ENCODE measurements at regions not wholly inside any gene's neighbourhood (a gene's known extent, or its start where the extent isn't known, plus 50 kb on each side); places are given as distances from the start of the nearest gene placed in this dataset.

GRCh38 chr4:167890226-167890625 is 202.1 kb upstream of the ANXA10 start (continued):
- TF ChIP-seq ZNF174 (tag by site-specific recombination; IDR thresholded peaks at IDR 0.05), result no peak
- no peak for TF ChIP-seq ZNF416 (tag by site-specific recombination; IDR thresholded peaks at IDR 0.05)
- TF ChIP-seq ZFP3 (tag by site-specific recombination; IDR thresholded peaks at IDR 0.05; ENCODE audit: low read depth), result no peak
- TF ChIP-seq, protein P1, sequence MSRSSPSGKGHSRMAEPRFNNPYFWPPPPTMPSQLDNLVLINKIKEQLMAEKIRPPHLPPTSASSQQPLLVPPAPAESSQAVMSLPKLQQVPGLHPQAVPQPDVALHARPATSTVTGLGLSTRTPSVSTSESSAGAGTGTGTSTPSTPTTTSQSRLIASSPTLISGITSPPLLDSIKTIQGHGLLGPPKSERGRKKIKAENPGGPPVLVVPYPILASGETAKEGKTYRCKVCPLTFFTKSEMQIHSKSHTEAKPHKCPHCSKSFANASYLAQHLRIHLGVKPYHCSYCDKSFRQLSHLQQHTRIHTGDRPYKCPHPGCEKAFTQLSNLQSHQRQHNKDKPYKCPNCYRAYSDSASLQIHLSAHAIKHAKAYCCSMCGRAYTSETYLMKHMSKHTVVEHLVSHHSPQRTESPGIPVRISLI (tag by site-specific recombination; IDR thresholded peaks at IDR 0.05), result no peak
- TF ChIP-seq ZSCAN16 (tag by site-specific recombination; IDR thresholded peaks at IDR 0.05), result no peak
- TF ChIP-seq MZF1 (tag by site-specific recombination; IDR thresholded peaks at IDR 0.05; ENCODE audit: borderline replicate concordance), result no peak
- no peak for TF ChIP-seq ZNF423 (tag by site-specific recombination; IDR thresholded peaks at IDR 0.05)
- no peak for TF ChIP-seq ZSCAN23 (tag by site-specific recombination; IDR thresholded peaks at IDR 0.05)
- no peak for TF ChIP-seq TSHZ1 (tag by site-specific recombination; IDR thresholded peaks at IDR 0.05; ENCODE audit: borderline replicate concordance)
- no peak for TF ChIP-seq GFI1B (tag by site-specific recombination; IDR thresholded peaks at IDR 0.05)

DNA sequence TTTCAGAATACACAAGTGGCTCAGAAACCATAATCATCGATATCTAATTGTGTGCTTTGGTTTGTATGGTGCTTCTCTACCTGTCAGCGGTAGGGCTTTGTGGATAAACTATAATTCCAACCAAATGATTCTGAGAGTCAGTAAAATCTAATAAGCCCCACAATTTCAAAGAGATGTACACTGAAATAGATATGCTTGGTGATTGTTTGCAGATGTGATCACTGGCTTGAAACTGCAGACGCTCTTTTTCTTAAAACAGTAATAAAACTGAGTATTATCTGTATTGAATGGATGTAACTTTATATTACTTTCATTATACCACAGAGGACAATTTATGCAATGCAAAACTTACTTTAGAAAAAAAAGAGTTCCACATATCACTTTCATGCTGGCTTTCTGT is 198.8 kb upstream of the ANXA10 start:
- Histone ChIP-seq H3K4me3 (ENCODE audit: low read depth, low read length) (no peak overlapping the region), H3K27ac (ENCODE audit: extremely low read depth, low read depth, low read length) (no peak overlapping the region), H3K9me3 (ENCODE audit: control insufficient read depth, insufficient read depth, low read depth, low read length) (no peaks in the 10 kb centered on the region), H3K4me1 (ENCODE audit: control insufficient read depth, insufficient read depth, low read length) (no peaks in the 10 kb centered on the region), H3K36me3 (ENCODE audit: control insufficient read depth in 2 of 2, insufficient read depth in 1 of 2, low read length in 2 of 2) (no peaks in the 10 kb centered on the region)
- POLR2A ChIA-PET, result no interaction called here
- CTCF ChIA-PET, result no interaction called here
- TF ChIP-seq ZNF221 (tag by site-specific recombination; IDR thresholded peaks at IDR 0.05; ENCODE audit: borderline replicate concordance) (no peak), ZNF341 (tag by site-specific recombination; IDR thresholded peaks at IDR 0.05; ENCODE audit: low read depth) (no peak), ZFP37 (tag by site-specific recombination; IDR thresholded peaks at IDR 0.05) (no peak), HOXD13 (CRISPR knock-in tag; IDR thresholded peaks at IDR 0.05; ENCODE audit: borderline replicate concordance) (no peak), ZNF571 (tag by site-specific recombination; IDR thresholded peaks at IDR 0.05) (no peak), ZNF658 (tag by site-specific recombination; IDR thresholded peaks at IDR 0.05) (no peak), ZNF169 (tag by site-specific recombination; IDR thresholded peaks at IDR 0.05) (no peak), ZNF558 (tag by site-specific recombination; IDR thresholded peaks at IDR 0.05) (no peak), ZNF747 (tag by site-specific recombination; IDR thresholded peaks at IDR 0.05) (no peak), ZNF791 (tag by site-specific recombination; IDR thresholded peaks at IDR 0.05) (no peak), ZNF473 (tag by site-specific recombination; IDR thresholded peaks at IDR 0.05) (no peak)
- TF ChIP-seq, protein P2, sequence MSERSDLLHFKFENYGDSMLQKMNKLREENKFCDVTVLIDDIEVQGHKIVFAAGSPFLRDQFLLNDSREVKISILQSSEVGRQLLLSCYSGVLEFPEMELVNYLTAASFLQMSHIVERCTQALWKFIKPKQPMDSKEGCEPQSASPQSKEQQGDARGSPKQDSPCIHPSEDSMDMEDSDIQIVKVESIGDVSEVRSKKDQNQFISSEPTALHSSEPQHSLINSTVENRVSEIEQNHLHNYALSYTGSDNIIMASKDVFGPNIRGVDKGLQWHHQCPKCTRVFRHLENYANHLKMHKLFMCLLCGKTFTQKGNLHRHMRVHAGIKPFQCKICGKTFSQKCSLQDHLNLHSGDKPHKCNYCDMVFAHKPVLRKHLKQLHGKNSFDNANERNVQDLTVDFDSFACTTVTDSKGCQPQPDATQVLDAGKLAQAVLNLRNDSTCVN (tag by site-specific recombination; optimal IDR thresholded peaks at IDR 0.05), result no peak
- TF ChIP-seq, protein P3, sequence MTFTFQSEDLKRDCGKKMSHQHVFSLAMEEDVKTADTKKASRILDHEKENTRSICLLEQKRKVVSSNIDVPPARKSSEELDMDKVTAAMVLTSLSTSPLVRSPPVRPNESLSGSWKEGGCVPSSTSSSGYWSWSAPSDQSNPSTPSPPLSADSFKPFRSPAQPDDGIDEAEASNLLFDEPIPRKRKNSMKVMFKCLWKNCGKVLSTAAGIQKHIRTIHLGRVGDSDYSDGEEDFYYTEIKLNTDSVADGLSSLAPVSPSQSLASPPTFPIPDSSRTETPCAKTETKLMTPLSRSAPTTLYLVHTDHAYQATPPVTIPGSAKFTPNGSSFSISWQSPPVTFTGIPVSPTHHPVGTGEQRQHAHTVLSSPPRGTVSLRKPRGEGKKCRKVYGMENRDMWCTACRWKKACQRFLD (tag by site-specific recombination; IDR thresholded peaks at IDR 0.05), result no peak
- TF ChIP-seq, protein P4, sequence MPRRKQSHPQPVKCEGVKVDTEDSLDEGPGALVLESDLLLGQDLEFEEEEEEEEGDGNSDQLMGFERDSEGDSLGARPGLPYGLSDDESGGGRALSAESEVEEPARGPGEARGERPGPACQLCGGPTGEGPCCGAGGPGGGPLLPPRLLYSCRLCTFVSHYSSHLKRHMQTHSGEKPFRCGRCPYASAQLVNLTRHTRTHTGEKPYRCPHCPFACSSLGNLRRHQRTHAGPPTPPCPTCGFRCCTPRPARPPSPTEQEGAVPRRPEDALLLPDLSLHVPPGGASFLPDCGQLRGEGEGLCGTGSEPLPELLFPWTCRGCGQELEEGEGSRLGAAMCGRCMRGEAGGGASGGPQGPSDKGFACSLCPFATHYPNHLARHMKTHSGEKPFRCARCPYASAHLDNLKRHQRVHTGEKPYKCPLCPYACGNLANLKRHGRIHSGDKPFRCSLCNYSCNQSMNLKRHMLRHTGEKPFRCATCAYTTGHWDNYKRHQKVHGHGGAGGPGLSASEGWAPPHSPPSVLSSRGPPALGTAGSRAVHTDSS (tag by site-specific recombination; IDR thresholded peaks at IDR 0.05), result no peak
- TF ChIP-seq, protein P5, sequence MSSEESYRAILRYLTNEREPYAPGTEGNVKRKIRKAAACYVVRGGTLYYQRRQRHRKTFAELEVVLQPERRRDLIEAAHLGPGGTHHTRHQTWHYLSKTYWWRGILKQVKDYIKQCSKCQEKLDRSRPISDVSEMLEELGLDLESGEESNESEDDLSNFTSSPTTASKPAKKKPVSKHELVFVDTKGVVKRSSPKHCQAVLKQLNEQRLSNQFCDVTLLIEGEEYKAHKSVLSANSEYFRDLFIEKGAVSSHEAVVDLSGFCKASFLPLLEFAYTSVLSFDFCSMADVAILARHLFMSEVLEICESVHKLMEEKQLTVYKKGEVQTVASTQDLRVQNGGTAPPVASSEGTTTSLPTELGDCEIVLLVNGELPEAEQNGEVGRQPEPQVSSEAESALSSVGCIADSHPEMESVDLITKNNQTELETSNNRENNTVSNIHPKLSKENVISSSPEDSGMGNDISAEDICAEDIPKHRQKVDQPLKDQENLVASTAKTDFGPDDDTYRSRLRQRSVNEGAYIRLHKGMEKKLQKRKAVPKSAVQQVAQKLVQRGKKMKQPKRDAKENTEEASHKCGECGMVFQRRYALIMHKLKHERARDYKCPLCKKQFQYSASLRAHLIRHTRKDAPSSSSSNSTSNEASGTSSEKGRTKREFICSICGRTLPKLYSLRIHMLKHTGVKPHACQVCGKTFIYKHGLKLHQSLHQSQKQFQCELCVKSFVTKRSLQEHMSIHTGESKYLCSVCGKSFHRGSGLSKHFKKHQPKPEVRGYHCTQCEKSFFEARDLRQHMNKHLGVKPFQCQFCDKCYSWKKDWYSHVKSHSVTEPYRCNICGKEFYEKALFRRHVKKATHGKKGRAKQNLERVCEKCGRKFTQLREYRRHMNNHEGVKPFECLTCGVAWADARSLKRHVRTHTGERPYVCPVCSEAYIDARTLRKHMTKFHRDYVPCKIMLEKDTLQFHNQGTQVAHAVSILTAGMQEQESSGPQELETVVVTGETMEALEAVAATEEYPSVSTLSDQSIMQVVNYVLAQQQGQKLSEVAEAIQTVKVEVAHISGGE (tag by site-specific recombination; conservative IDR thresholded peaks at IDR 0.05; ENCODE audit: low read depth), result no peak
- TF ChIP-seq, protein P6, sequence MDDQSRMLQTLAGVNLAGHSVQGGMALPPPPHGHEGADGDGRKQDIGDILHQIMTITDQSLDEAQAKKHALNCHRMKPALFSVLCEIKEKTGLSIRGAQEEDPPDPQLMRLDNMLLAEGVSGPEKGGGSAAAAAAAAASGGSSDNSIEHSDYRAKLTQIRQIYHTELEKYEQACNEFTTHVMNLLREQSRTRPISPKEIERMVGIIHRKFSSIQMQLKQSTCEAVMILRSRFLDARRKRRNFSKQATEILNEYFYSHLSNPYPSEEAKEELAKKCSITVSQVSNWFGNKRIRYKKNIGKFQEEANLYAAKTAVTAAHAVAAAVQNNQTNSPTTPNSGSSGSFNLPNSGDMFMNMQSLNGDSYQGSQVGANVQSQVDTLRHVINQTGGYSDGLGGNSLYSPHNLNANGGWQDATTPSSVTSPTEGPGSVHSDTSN (CRISPR knock-in tag; IDR thresholded peaks at IDR 0.05), result no peak
